HCT116 (cell line): ENCODE measurements at regions not wholly inside any gene's neighbourhood (a gene's known extent, or its start where the extent isn't known, plus 50 kb on each side); places are given as distances from the start of the nearest gene placed in this dataset.

ENCODE experiments used
- ATAC-seq: fragments of 200-7000 bp; cut with Tn5 transposase; 2 replicates; pipeline ENCODE4 v1.9.1; 2020; ENCODE audit warnings: mild to moderate bottlenecking, moderate library complexity
- BruUV-seq: library from RNA; stranded (reverse); fragments of 400-500 nt; replicated peaks from 2 replicates; lab custom pipeline; 2021; lab: Mats Ljungman, UMichigan
- CTCF ChIA-PET: fragments of 300-600 bp; sonication (Branson Sonifier 250); formaldehyde crosslinking; loops from one replicate; lab custom pipeline; 2021; ENCODE audit warnings: antibody characterized with exemption; lab: Charles Lee
- POLR2A ChIA-PET: fragments of 300-600, 350-600 bp; sonication (Branson Sonifier 250); formaldehyde crosslinking; loops from one replicate; lab custom pipeline; 2021; ENCODE audit warnings: antibody characterized with exemption; lab: Charles Lee
- RAD21 ChIA-PET, 2 experiments: fragments of 300-600 bp; sonication (Branson Sonifier 250); formaldehyde crosslinking; loops; one replicate each; lab custom pipeline; 2023; ENCODE audit warnings: low total read pairs in 2 of 2; ENCODE audit not compliant: uncharacterized antibody in 2 of 2, unreplicated experiment in 2 of 2, low non-redundant PET in 1 of 2; lab: Charles Lee
- DNase-seq: peaks from one replicate; pipeline ENCODE4 v3.0.0-alpha.2; 2010; ENCODE audit warnings: low read depth, low spot score
- H2AFZ ChIP-seq: fragments of 200-600 bp; shearing (Covaris generic), sonication (generic); 2 replicates; pipeline ENCODE4 v1.6.1; 2017; ENCODE audit warnings: low read depth, mixed run types, mixed read lengths, antibody characterized with exemption, low read length; ENCODE audit not compliant: poor library complexity, severe bottlenecking
- H3K27ac ChIP-seq: 2 replicates; pipeline ENCODE4 v1.5.1; 2012; ENCODE audit warnings: low read depth, low read length
- H3K27me3 ChIP-seq: fragments of 200-600 bp; sonication (generic); 2 replicates; pipeline ENCODE4 v1.6.1; 2016; ENCODE audit warnings: mixed run types, low read length, mixed read lengths; ENCODE audit not compliant: insufficient read depth
- H3K36me3 ChIP-seq, 2 experiments: fragments of 200-500 bp in 1 of 2; fragments of 200-600 bp in 1 of 2; sonication (Bioruptor generic) in 1 of 2; sonication (generic) in 1 of 2; 2 replicates each; pipeline versions ENCODE4 v1.5.1 to v1.6.1; 2014 to 2016; ENCODE audit warnings: low read length in 2 of 2, inconsistent platforms in 1 of 2, mixed read lengths in 1 of 2, mixed run types in 1 of 2; ENCODE audit not compliant: insufficient read depth in 2 of 2, control insufficient read depth in 1 of 2
- H3K4me1 ChIP-seq, 2 experiments: fragments of 200-600 bp in 1 of 2; sonication (generic) in 1 of 2; 2 replicates each; pipeline versions ENCODE4 v1.5.1 to v1.6.1; 2012 to 2017; ENCODE audit warnings: low read length in 2 of 2, inconsistent platforms in 1 of 2, mild to moderate bottlenecking in 1 of 2, mixed read lengths in 1 of 2, mixed run types in 1 of 2, moderate library complexity in 1 of 2; ENCODE audit not compliant: insufficient read depth in 2 of 2, control insufficient read depth in 1 of 2
- H3K4me2 ChIP-seq: fragments of 200-600 bp; sonication (generic); 2 replicates; pipeline ENCODE4 v1.6.1; 2017; ENCODE audit warnings: mixed run types, low read length, mixed read lengths
- H3K4me3 ChIP-seq, 2 experiments: fragments of 200-600 bp in 1 of 2; sonication (generic) in 1 of 2; replicated peaks in 1 of 2; 2 replicates each; pipeline ENCODE4 v1.5.1; 2011 to 2016; ENCODE audit warnings: low read length in 2 of 2, control low read depth in 1 of 2, low read depth in 1 of 2, mild to moderate bottlenecking in 1 of 2, mixed read lengths in 1 of 2, mixed run types in 1 of 2
- H3K79me2 ChIP-seq: fragments of 200-600 bp; sonication (generic); 2 replicates; pipeline ENCODE4 v1.6.1; 2017; ENCODE audit warnings: mild to moderate bottlenecking, mixed run types, low read length, moderate library complexity, mixed read lengths; ENCODE audit not compliant: insufficient read depth
- H3K9ac ChIP-seq: fragments of 200-600 bp; sonication (generic); 2 replicates; pipeline ENCODE4 v1.6.1; 2016; ENCODE audit warnings: low read length, mixed read lengths
- H3K9me2 ChIP-seq: fragments of 200-600 bp; sonication (generic), shearing (Covaris generic); 2 replicates; pipeline ENCODE4 v1.6.1; 2017; ENCODE audit warnings: mixed run types, mild to moderate bottlenecking, moderate library complexity; ENCODE audit not compliant: insufficient read depth
- H3K9me3 ChIP-seq, 2 experiments: fragments of 200-500 bp in 1 of 2; fragments of 200-600 bp in 1 of 2; sonication (Bioruptor generic) in 1 of 2; sonication (generic) in 1 of 2; 2 replicates each; pipeline ENCODE4 v1.6.1; 2014 to 2017; ENCODE audit warnings: low read length in 2 of 2, mixed read lengths in 2 of 2, inconsistent platforms in 1 of 2, low read depth in 1 of 2, mild to moderate bottlenecking in 1 of 2, mixed run types in 1 of 2, moderate library complexity in 1 of 2; ENCODE audit not compliant: control insufficient read depth in 1 of 2, insufficient read depth in 1 of 2
- H4K20me1 ChIP-seq: fragments of 200-600 bp; sonication (generic), shearing (Covaris generic); 2 replicates; pipeline ENCODE4 v1.6.1; 2017; ENCODE audit warnings: mixed run types, mild to moderate bottlenecking, moderate library complexity; ENCODE audit not compliant: insufficient read depth
- CBX3 ChIP-seq: IDR thresholded peaks from 2 replicates; pipeline ENCODE4 v1.6.1; 2012; ENCODE audit warnings: low read depth
- ELF1 ChIP-seq: IDR thresholded peaks from 2 replicates; pipeline ENCODE4 v1.6.1; 2012; ENCODE audit warnings: low read depth, borderline replicate concordance
- FOSL1 ChIP-seq: IDR thresholded peaks from 2 replicates; pipeline ENCODE4 v1.6.1; 2012; ENCODE audit warnings: low read depth
- JUND ChIP-seq: IDR thresholded peaks from 2 replicates; pipeline ENCODE4 v1.6.1; 2012
- MAX ChIP-seq: IDR thresholded peaks from 2 replicates; pipeline ENCODE4 v1.6.1; 2012
- POLR2A ChIP-seq: IDR thresholded peaks from 2 replicates; pipeline ENCODE4 v1.7.0; 2011; ENCODE audit warnings: borderline replicate concordance; ENCODE audit not compliant: insufficient read depth, insufficient read length; ENCODE audit errors: extremely low read depth
- POLR2AphosphoS5 ChIP-seq: IDR thresholded peaks from 2 replicates; pipeline ENCODE4 v1.6.1; 2011; ENCODE audit warnings: mild to moderate bottlenecking, low read depth, low read length, moderate library complexity
- REST ChIP-seq: IDR thresholded peaks from 2 replicates; pipeline ENCODE4 v1.6.1; 2012; ENCODE audit warnings: low read depth
- SIN3A ChIP-seq: IDR thresholded peaks from 2 replicates; pipeline ENCODE4 v1.6.1; 2012; ENCODE audit warnings: low read depth
- SP1 ChIP-seq: IDR thresholded peaks from 2 replicates; pipeline ENCODE4 v1.6.1; 2012; ENCODE audit warnings: low read depth
- TCF7L2 ChIP-seq: IDR thresholded peaks from 2 replicates; pipeline ENCODE4 v1.7.0; 2011; ENCODE audit warnings: borderline replicate concordance, inconsistent platforms; ENCODE audit not compliant: insufficient read depth, insufficient read length; ENCODE audit errors: extremely low read depth
- ZFX ChIP-seq: fragments of 450-650 bp; IDR thresholded peaks from 2 replicates; pipeline ENCODE4 v1.6.1; 2017
- intact Hi-C: fragments of 100-400 bp; cut with micrococcal nuclease; formaldehyde crosslinking; loops from 2 replicates; pipeline ENCODE4 v1.10.0; 2022

GRCh38 chr11:23869671-23870070 is 627.2 kb upstream of the LUZP2 start:
- ChIA-PET RAD21 (no interaction called here), CTCF (no interaction called here), POLR2A (no interaction called here)
- intact Hi-C loops: no loop called here
- H3K79me2 ChIP-seq: no peaks in the 10 kb centered on the region
- H3K27me3 ChIP-seq: no peaks in the 10 kb centered on the region
- H3K9me3 ChIP-seq: peaks cover 18 to 24% of the 10 kb centered on the region in 2 experiments; a peak in 2 of 4 replicates
- H2AFZ ChIP-seq: no peak overlapping the region
- H4K20me1 ChIP-seq: no peaks in the 10 kb centered on the region
- no peaks in the 10 kb centered on the region for H3K36me3 ChIP-seq
- H3K4me3 ChIP-seq: no peak overlapping the region
- no peak for ATAC-seq
- no TSS peak for BruUV-seq
- no peaks in the 10 kb centered on the region for H3K9me2 ChIP-seq
- no peak for DNase-seq
- H3K27ac ChIP-seq: no peak overlapping the region
- H3K4me2 ChIP-seq: no peak overlapping the region
- no peak overlapping the region for H3K9ac ChIP-seq
- H3K4me1 ChIP-seq: no peaks in the 10 kb centered on the region
- TF ChIP-seq ELF1: no peak
- TF ChIP-seq TCF7L2: no peak
- TF ChIP-seq ZFX: no peak
- no peak for TF ChIP-seq POLR2A
- no peak for TF ChIP-seq POLR2AphosphoS5

- H3K27me3 ChIP-seq: no peaks in the 10 kb centered on the region
- H3K27ac ChIP-seq: no peak overlapping the region
- no TSS peak for BruUV-seq
- H3K4me3 ChIP-seq: no peak overlapping the region
- H3K4me1 ChIP-seq: no peaks in the 10 kb centered on the region
- no peaks in the 10 kb centered on the region for H3K9me2 ChIP-seq
- TF ChIP-seq SP1: no peak
- TF ChIP-seq FOSL1: no peak
- TF ChIP-seq ELF1: no peak
- no peak for TF ChIP-seq ZFX
- no peak for TF ChIP-seq SIN3A
- TF ChIP-seq REST: no peak
- TF ChIP-seq JUND: no peak
- no peak for TF ChIP-seq CBX3
- no peak for TF ChIP-seq MAX
- TF ChIP-seq, all 23 proteins: peak for 0
- Histone ChIP-seq H3K9me3 (peaks cover 18 to 21% of the 10 kb centered on the region in 2 experiments; a peak in 2 of 4 replicates), H2AFZ (no peak overlapping the region), H3K79me2 (no peaks in the 10 kb centered on the region), H3K4me2 (no peak overlapping the region), H3K9ac (no peak overlapping the region), H3K36me3 (no peaks in the 10 kb centered on the region), H4K20me1 (no peaks in the 10 kb centered on the region)
- POLR2A ChIA-PET: no interaction called here
- intact Hi-C loops: no loop called here
- CTCF ChIA-PET: no interaction called here
- DNase-seq: no peak
- ATAC-seq: no peak
- RAD21 ChIA-PET: no interaction called here
Measured at GRCh38 chr11:23873406-23873805, 623.4 kb upstream of the LUZP2 start.
